WTC11 (cell line): ENCODE measurements at regions not wholly inside any gene's neighbourhood (a gene's known extent, or its start where the extent isn't known, plus 50 kb on each side); places are given as distances from the start of the nearest gene placed in this dataset.

ENCODE experiments used
- ATF2 ChIP-seq: sonication (generic); formaldehyde crosslinking; IDR thresholded peaks from 2 replicates; pipeline ENCODE4 v1.8.1; 2022; ENCODE audit warnings: low read depth, missing genetic modification reagents, borderline replicate concordance
- ATF3 ChIP-seq: sonication (generic); formaldehyde crosslinking; conservative IDR thresholded peaks from 2 replicates; pipeline ENCODE4 v1.8.1; 2022; ENCODE audit warnings: mild to moderate bottlenecking, missing genetic modification reagents
- ELF4 ChIP-seq: sonication (generic); formaldehyde crosslinking; IDR thresholded peaks from 2 replicates; pipeline ENCODE4 v1.8.1; 2022; ENCODE audit warnings: low read depth, mild to moderate bottlenecking, moderate library complexity, missing genetic modification reagents
- JAZF1 ChIP-seq: fragments of 250-450 bp; sonication (Bioruptor Pico); IDR thresholded peaks from 2 replicates; pipeline ENCODE4 v1.9.0; 2021; ENCODE audit warnings: moderate library complexity, mild to moderate bottlenecking, inconsistent platforms
- NFYB ChIP-seq: sonication (generic); formaldehyde crosslinking; conservative IDR thresholded peaks from 2 replicates; pipeline ENCODE4 v1.8.0; 2022; ENCODE audit warnings: low read depth, missing genetic modification reagents
- NR3C1 ChIP-seq: sonication (generic); formaldehyde crosslinking; conservative IDR thresholded peaks from 2 replicates; pipeline ENCODE4 v1.8.1; 2023; ENCODE audit warnings: low read depth, mild to moderate bottlenecking, missing genetic modification reagents
- SP1 ChIP-seq: sonication (generic); formaldehyde crosslinking; conservative IDR thresholded peaks from 2 replicates; pipeline ENCODE4 v1.8.1; 2022; ENCODE audit warnings: missing genetic modification reagents
- TF ChIP-seq, protein P1 (sequence below): fragments of 200-600 bp; IDR thresholded peaks from 2 replicates; pipeline ENCODE4 v1.8.0; 2022; ENCODE audit warnings: antibody characterized with exemption
- TF ChIP-seq, protein P2 (sequence below): sonication (generic); formaldehyde crosslinking; IDR thresholded peaks from 2 replicates; pipeline ENCODE4 v1.8.1; 2023; ENCODE audit warnings: mild to moderate bottlenecking, missing genetic modification reagents, moderate library complexity
- TF ChIP-seq, protein P3 (sequence below): sonication (generic); formaldehyde crosslinking; IDR thresholded peaks from 2 replicates; pipeline ENCODE4 v1.8.1; 2022; ENCODE audit warnings: mild to moderate bottlenecking, missing genetic modification reagents, moderate library complexity, borderline replicate concordance
- TF ChIP-seq, protein P4 (sequence below): sonication (generic); formaldehyde crosslinking; IDR thresholded peaks from 2 replicates; pipeline ENCODE4 v1.8.0; 2023; ENCODE audit warnings: missing genetic modification reagents

- TF ChIP-seq, protein P1, sequence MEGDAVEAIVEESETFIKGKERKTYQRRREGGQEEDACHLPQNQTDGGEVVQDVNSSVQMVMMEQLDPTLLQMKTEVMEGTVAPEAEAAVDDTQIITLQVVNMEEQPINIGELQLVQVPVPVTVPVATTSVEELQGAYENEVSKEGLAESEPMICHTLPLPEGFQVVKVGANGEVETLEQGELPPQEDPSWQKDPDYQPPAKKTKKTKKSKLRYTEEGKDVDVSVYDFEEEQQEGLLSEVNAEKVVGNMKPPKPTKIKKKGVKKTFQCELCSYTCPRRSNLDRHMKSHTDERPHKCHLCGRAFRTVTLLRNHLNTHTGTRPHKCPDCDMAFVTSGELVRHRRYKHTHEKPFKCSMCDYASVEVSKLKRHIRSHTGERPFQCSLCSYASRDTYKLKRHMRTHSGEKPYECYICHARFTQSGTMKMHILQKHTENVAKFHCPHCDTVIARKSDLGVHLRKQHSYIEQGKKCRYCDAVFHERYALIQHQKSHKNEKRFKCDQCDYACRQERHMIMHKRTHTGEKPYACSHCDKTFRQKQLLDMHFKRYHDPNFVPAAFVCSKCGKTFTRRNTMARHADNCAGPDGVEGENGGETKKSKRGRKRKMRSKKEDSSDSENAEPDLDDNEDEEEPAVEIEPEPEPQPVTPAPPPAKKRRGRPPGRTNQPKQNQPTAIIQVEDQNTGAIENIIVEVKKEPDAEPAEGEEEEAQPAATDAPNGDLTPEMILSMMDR: no peak
- TF ChIP-seq NR3C1 (CRISPR knock-in tag) (no peak), ELF4 (CRISPR knock-in tag) (no peak), ATF3 (no peak), ATF2 (no peak), JAZF1 (CRISPR knock-in tag) (no peak), SP1 (CRISPR knock-in tag) (no peak), NFYB (CRISPR knock-in tag) (no peak)
- TF ChIP-seq, protein P2, sequence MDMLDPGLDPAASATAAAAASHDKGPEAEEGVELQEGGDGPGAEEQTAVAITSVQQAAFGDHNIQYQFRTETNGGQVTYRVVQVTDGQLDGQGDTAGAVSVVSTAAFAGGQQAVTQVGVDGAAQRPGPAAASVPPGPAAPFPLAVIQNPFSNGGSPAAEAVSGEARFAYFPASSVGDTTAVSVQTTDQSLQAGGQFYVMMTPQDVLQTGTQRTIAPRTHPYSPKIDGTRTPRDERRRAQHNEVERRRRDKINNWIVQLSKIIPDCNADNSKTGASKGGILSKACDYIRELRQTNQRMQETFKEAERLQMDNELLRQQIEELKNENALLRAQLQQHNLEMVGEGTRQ (CRISPR knock-in tag): no peak
- TF ChIP-seq, protein P3, sequence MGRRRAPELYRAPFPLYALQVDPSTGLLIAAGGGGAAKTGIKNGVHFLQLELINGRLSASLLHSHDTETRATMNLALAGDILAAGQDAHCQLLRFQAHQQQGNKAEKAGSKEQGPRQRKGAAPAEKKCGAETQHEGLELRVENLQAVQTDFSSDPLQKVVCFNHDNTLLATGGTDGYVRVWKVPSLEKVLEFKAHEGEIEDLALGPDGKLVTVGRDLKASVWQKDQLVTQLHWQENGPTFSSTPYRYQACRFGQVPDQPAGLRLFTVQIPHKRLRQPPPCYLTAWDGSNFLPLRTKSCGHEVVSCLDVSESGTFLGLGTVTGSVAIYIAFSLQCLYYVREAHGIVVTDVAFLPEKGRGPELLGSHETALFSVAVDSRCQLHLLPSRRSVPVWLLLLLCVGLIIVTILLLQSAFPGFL (CRISPR knock-in tag): no peak
- TF ChIP-seq, protein P4, sequence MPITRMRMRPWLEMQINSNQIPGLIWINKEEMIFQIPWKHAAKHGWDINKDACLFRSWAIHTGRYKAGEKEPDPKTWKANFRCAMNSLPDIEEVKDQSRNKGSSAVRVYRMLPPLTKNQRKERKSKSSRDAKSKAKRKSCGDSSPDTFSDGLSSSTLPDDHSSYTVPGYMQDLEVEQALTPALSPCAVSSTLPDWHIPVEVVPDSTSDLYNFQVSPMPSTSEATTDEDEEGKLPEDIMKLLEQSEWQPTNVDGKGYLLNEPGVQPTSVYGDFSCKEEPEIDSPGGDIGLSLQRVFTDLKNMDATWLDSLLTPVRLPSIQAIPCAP (CRISPR knock-in tag): no peak
These were observed 293.1 kb downstream of the ZEB1 start for GRCh38 chr10:31612082-31612481.
